Smooth muscle cell (in vitro differentiated cells): ENCODE measurements at regions not wholly inside any gene's neighbourhood (a gene's known extent, or its start where the extent isn't known, plus 50 kb on each side); places are given as distances from the start of the nearest gene placed in this dataset.

Experiments
- DNase-seq: peaks from one replicate; lab custom pipeline; 2025; ENCODE audit not compliant: unreplicated experiment; lab: John Stamatoyannopoulos, UW
- H2AFZ ChIP-seq: fragments of 200-600 bp; sonication (generic); 2 replicates; pipeline ENCODE4 v1.6.0; 2016; ENCODE audit warnings: antibody characterized with exemption, low read depth, mild to moderate bottlenecking
- H3F3A ChIP-seq: fragments of 200-600 bp; sonication (generic); 2 replicates; pipeline ENCODE4 v1.6.0; 2017; ENCODE audit warnings: antibody characterized with exemption, low read depth
- H3K27ac ChIP-seq: fragments of 200-600 bp; sonication (generic); 2 replicates; pipeline ENCODE4 v1.5.1; 2016; ENCODE audit warnings: low read depth, mild to moderate bottlenecking
- H3K27me3 ChIP-seq: fragments of 200-600 bp; sonication (generic); 2 replicates; pipeline ENCODE4 v1.6.1; 2016; ENCODE audit warnings: low read depth, mild to moderate bottlenecking
- H3K36me3 ChIP-seq: fragments of 200-600 bp; sonication (generic); 2 replicates; pipeline ENCODE4 v1.5.1; 2016; ENCODE audit warnings: low read depth
- H3K4me1 ChIP-seq: fragments of 200-600 bp; sonication (generic); 2 replicates; pipeline ENCODE4 v1.5.1; 2016; ENCODE audit warnings: low read depth
- H3K4me2 ChIP-seq: fragments of 200-600 bp; sonication (generic); 2 replicates; pipeline ENCODE4 v1.6.0; 2016; ENCODE audit warnings: mild to moderate bottlenecking
- H3K4me3 ChIP-seq: fragments of 200-600 bp; sonication (generic); 2 replicates; pipeline ENCODE4 v1.5.1; 2016; ENCODE audit warnings: mild to moderate bottlenecking
- H3K79me2 ChIP-seq: fragments of 200-600 bp; sonication (generic); 2 replicates; pipeline ENCODE4 v1.6.0; 2016; ENCODE audit warnings: low read depth, mild to moderate bottlenecking
- H3K9ac ChIP-seq: fragments of 200-600 bp; sonication (generic); 2 replicates; pipeline ENCODE4 v1.6.0; 2016; ENCODE audit warnings: low read depth
- H3K9me3 ChIP-seq: fragments of 200-600 bp; sonication (generic); replicated peaks from 2 replicates; pipeline ENCODE4 v1.5.1; 2016; ENCODE audit warnings: low read depth
- H4K20me1 ChIP-seq: fragments of 200-600 bp; sonication (generic); 2 replicates; pipeline ENCODE4 v1.6.0; 2016; ENCODE audit warnings: low read depth
- WGBS: methylation state at CpG from one replicate; pipeline ENCODE4 v1.1.7; 2016; ENCODE audit warnings: low lambda C conversion rate; 5-methylcytosine and 5-hydroxymethylcytosine counted together
- TF ChIP-seq, protein P1 (sequence below): fragments of 200-600 bp; sonication (generic); IDR thresholded peaks from 2 replicates; pipeline ENCODE4 v1.5.1; 2017; ENCODE audit warnings: borderline replicate concordance, mild to moderate bottlenecking, antibody characterized with exemption; ENCODE audit not compliant: insufficient read depth, poor library complexity, severe bottlenecking

- H3K27ac ChIP-seq: peak overlapping the region; percentile 22
- H4K20me1 ChIP-seq: no peaks in the 10 kb centered on the region
- no peaks in the 10 kb centered on the region for H3K9me3 ChIP-seq
- TF ChIP-seq, protein P1, sequence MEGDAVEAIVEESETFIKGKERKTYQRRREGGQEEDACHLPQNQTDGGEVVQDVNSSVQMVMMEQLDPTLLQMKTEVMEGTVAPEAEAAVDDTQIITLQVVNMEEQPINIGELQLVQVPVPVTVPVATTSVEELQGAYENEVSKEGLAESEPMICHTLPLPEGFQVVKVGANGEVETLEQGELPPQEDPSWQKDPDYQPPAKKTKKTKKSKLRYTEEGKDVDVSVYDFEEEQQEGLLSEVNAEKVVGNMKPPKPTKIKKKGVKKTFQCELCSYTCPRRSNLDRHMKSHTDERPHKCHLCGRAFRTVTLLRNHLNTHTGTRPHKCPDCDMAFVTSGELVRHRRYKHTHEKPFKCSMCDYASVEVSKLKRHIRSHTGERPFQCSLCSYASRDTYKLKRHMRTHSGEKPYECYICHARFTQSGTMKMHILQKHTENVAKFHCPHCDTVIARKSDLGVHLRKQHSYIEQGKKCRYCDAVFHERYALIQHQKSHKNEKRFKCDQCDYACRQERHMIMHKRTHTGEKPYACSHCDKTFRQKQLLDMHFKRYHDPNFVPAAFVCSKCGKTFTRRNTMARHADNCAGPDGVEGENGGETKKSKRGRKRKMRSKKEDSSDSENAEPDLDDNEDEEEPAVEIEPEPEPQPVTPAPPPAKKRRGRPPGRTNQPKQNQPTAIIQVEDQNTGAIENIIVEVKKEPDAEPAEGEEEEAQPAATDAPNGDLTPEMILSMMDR: no peak
- H3F3A ChIP-seq: peaks cover 13% of the 10 kb centered on the region
- peaks cover 7% of the 10 kb centered on the region for H3K4me1 ChIP-seq
- no peak for DNase-seq
- peak overlapping the region; percentile 10 for H2AFZ ChIP-seq
- H3K4me3 ChIP-seq: no peak overlapping the region
- H3K36me3 ChIP-seq: no peaks in the 10 kb centered on the region
- WGBS: 76% methylated on average over 3 of the region's 3 CpGs
- no peak overlapping the region for H3K4me2 ChIP-seq
- no peak overlapping the region for H3K9ac ChIP-seq
- no peaks in the 10 kb centered on the region for H3K27me3 ChIP-seq
- H3K79me2 ChIP-seq: no peaks in the 10 kb centered on the region
Measured at GRCh38 chr6:125367036-125367782, 65.4 kb upstream of the HDDC2 start.

DNA sequence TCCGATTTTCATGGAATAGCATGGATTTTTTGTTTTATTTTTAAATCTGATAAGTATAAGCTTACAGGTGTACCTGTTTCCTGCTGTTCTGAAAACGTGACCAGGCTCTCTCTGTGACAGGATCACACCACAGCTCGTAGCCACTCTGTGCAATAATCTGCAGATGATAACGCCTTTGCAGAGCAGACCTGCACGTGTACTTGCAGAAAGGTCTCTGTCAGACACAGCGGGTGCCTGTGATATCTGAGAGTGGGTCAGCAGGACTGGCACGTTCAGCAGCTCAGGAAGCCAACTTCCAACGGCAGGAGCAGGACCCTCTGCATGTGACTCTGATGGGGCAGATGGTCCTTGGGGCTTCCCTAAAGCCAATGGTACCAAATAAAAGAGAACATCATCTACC is 68.6 kb upstream of the HDDC2 start:
- no peak overlapping the region for H3K4me3 ChIP-seq
- TF ChIP-seq, protein P1: no peak
- H3K9ac ChIP-seq: no peak overlapping the region
- no peaks in the 10 kb centered on the region for H3K36me3 ChIP-seq
- WGBS: 76% methylated on average over 8 of the region's 8 CpGs
- no peak for DNase-seq
- no peaks in the 10 kb centered on the region for H4K20me1 ChIP-seq
- H3K4me2 ChIP-seq: no peak overlapping the region
- no peak overlapping the region for H3K27ac ChIP-seq
- no peaks in the 10 kb centered on the region for H3K27me3 ChIP-seq
- no peak overlapping the region for H2AFZ ChIP-seq
- H3K79me2 ChIP-seq: no peaks in the 10 kb centered on the region
- peaks cover 7% of the 10 kb centered on the region for H3F3A ChIP-seq
- H3K9me3 ChIP-seq: no peaks in the 10 kb centered on the region
- peaks cover 3% of the 10 kb centered on the region for H3K4me1 ChIP-seq

DNA sequence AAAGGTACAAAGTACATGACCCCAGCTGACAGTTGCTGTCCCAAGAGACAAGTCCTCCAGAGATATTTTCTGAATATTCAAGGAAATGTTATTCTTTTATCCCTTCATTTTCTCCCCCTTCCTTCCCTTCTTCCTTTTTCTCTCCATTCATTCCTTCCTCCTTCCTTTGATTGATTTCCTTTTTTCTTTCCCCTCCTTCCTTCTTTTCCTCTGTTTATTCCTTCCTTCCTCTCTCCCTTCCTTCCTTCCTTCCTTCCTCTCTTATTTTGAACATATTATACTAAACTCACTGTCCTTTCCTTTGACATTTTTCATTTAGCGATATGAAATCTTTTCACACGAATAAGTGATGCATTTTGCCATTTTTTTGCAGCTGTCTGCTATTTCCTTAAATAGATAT is 73.2 kb upstream of the HDDC2 start:
- Histone ChIP-seq H3K9me3 (no peaks in the 10 kb centered on the region), H3K27ac (peak overlapping the region; percentile 91), H3K4me2 (peak overlapping the region; percentile 36), H3K79me2 (no peaks in the 10 kb centered on the region), H3F3A (peaks cover 8% of the 10 kb centered on the region), H3K4me1 (peaks cover 18% of the 10 kb centered on the region), H3K4me3 (no peak overlapping the region), H3K9ac (no peak overlapping the region), H3K27me3 (no peaks in the 10 kb centered on the region), H4K20me1 (no peaks in the 10 kb centered on the region), H3K36me3 (no peaks in the 10 kb centered on the region), H2AFZ (no peak overlapping the region)
- TF ChIP-seq, protein P1: no peak
- WGBS: 98% methylated on average over 2 of the region's 2 CpGs
- DNase-seq: no peak

GRCh38 chr6:125375821-125376220 is 74.1 kb upstream of the HDDC2 start:
- no peaks in the 10 kb centered on the region for H3K79me2 ChIP-seq
- H3K4me1 ChIP-seq: peaks cover 18% of the 10 kb centered on the region
- no peak overlapping the region for H3K4me3 ChIP-seq
- no peaks in the 10 kb centered on the region for H4K20me1 ChIP-seq
- H3K9me3 ChIP-seq: no peaks in the 10 kb centered on the region
- no peak overlapping the region for H3K9ac ChIP-seq
- H3F3A ChIP-seq: peaks cover 8% of the 10 kb centered on the region
- TF ChIP-seq, protein P1: no peak
- no peaks in the 10 kb centered on the region for H3K36me3 ChIP-seq
- H3K27me3 ChIP-seq: no peaks in the 10 kb centered on the region
- H3K4me2 ChIP-seq: peak overlapping the region; percentile 36
- no peak for DNase-seq
- no peak overlapping the region for H2AFZ ChIP-seq
- peak overlapping the region; percentile 91 for H3K27ac ChIP-seq
